SU-DHL-6 (cell line): ENCODE measurements at regions not wholly inside any gene's neighbourhood (a gene's known extent, or its start where the extent isn't known, plus 50 kb on each side); places are given as distances from the start of the nearest gene placed in this dataset.

ENCODE experiments used
- H2AFZ ChIP-seq: fragments of 200-600 bp; sonication (generic); 2 replicates; pipeline ENCODE4 v1.6.1; 2014; ENCODE audit warnings: low read depth, mild to moderate bottlenecking, moderate library complexity, mixed read lengths, antibody characterized with exemption, low read length; ENCODE audit not compliant: severe bottlenecking
- H3F3A ChIP-seq: fragments of 200-600 bp; shearing (Covaris generic); 2 replicates; pipeline ENCODE4 v1.6.0; 2016; ENCODE audit warnings: antibody characterized with exemption, mild to moderate bottlenecking; ENCODE audit not compliant: insufficient read depth
- H3K27ac ChIP-seq: fragments of 200-600 bp; sonication (generic); 2 replicates; pipeline ENCODE4 v1.5.1; 2016; ENCODE audit warnings: low read depth, mild to moderate bottlenecking, low read length, moderate library complexity, mixed read lengths
- H3K27me3 ChIP-seq: fragments of 200-600 bp; sonication (generic), shearing (Covaris generic); 2 replicates; pipeline ENCODE4 v1.6.0; 2014; ENCODE audit warnings: mild to moderate bottlenecking, low read length
- H3K36me3 ChIP-seq: fragments of 200-600 bp; sonication (generic); 2 replicates; pipeline ENCODE4 v1.6.1; 2014; ENCODE audit warnings: mild to moderate bottlenecking, low read length, mixed read lengths
- H3K4me2 ChIP-seq: fragments of 300-600, 200-600 bp; shearing (Covaris generic), sonication (generic); 2 replicates; pipeline ENCODE4 v1.6.0; 2014; ENCODE audit warnings: low read length, low read depth, mild to moderate bottlenecking; ENCODE audit not compliant: poor library complexity, severe bottlenecking
- H3K4me3 ChIP-seq: fragments of 200-600 bp; sonication (generic); 2 replicates; pipeline ENCODE4 v1.5.1; 2014; ENCODE audit warnings: antibody characterized with exemption, low read length, mild to moderate bottlenecking, mixed read lengths; ENCODE audit not compliant: insufficient read depth, poor library complexity, severe bottlenecking
- H3K79me2 ChIP-seq: fragments of 200-600 bp; sonication (generic); 2 replicates; pipeline ENCODE4 v1.6.1; 2014; ENCODE audit warnings: mild to moderate bottlenecking, low read length, moderate library complexity; ENCODE audit not compliant: insufficient read depth
- H3K9ac ChIP-seq: fragments of 200-600 bp; sonication (generic); 2 replicates; pipeline ENCODE4 v1.7.0; 2014; ENCODE audit warnings: mild to moderate bottlenecking, low read length
- H3K9me2 ChIP-seq: fragments of 200-600 bp; sonication (generic); replicated peaks from 2 replicates; pipeline ENCODE4 v1.6.1; 2014; ENCODE audit warnings: low read length; ENCODE audit not compliant: insufficient read depth
- H3K9me3 ChIP-seq: fragments of 200-600 bp; sonication (generic); 2 replicates; pipeline ENCODE4 v1.6.1; 2014; ENCODE audit warnings: low read length, mixed read lengths; ENCODE audit not compliant: insufficient read depth
- H4K20me1 ChIP-seq: fragments of 200-600 bp; sonication (generic); 2 replicates; pipeline ENCODE4 v1.6.1; 2014; ENCODE audit warnings: low read depth, mild to moderate bottlenecking, antibody characterized with exemption, low read length, moderate library complexity, mixed read lengths
- CTCF ChIP-seq: fragments of 200-600 bp; sonication (generic); IDR thresholded peaks from one replicate; pipeline ENCODE4 v1.5.1; 2017; ENCODE audit warnings: antibody characterized with exemption, mild to moderate bottlenecking, low read length, moderate library complexity; ENCODE audit not compliant: insufficient read depth, poor library complexity, severe bottlenecking
- EZH2phosphoT487 ChIP-seq: fragments of 200-600 bp; sonication (generic), shearing (Covaris generic); conservative IDR thresholded peaks from 2 replicates; pipeline ENCODE4 v1.6.1; 2018; ENCODE audit warnings: mild to moderate bottlenecking, antibody characterized with exemption, low read length, moderate library complexity, mixed read lengths

- H2AFZ ChIP-seq, result no peak overlapping the region
- no peak for TF ChIP-seq CTCF
- TF ChIP-seq EZH2phosphoT487, result no peak
- H3F3A ChIP-seq, result no peaks in the 10 kb centered on the region
- H3K4me3 ChIP-seq, result no peak overlapping the region
- no peak overlapping the region for H3K4me2 ChIP-seq
- no peak overlapping the region for H3K9ac ChIP-seq
- H3K9me3 ChIP-seq, result no peaks in the 10 kb centered on the region
- no peaks in the 10 kb centered on the region for H4K20me1 ChIP-seq
- no peaks in the 10 kb centered on the region for H3K9me2 ChIP-seq
- no peak overlapping the region for H3K27ac ChIP-seq
- H3K36me3 ChIP-seq, result no peaks in the 10 kb centered on the region
- no peaks in the 10 kb centered on the region for H3K79me2 ChIP-seq
- no peaks in the 10 kb centered on the region for H3K27me3 ChIP-seq
Observed at GRCh38 chr7:16344927-16345326, 76.4 kb downstream of the CRPPA start.

- Histone ChIP-seq H3K4me2 (no peak overlapping the region), H3K79me2 (no peaks in the 10 kb centered on the region), H3F3A (no peaks in the 10 kb centered on the region), H3K9ac (no peak overlapping the region), H4K20me1 (no peaks in the 10 kb centered on the region), H3K27ac (no peak overlapping the region), H2AFZ (no peak overlapping the region), H3K36me3 (no peaks in the 10 kb centered on the region), H3K27me3 (no peaks in the 10 kb centered on the region), H3K9me2 (no peaks in the 10 kb centered on the region), H3K9me3 (no peaks in the 10 kb centered on the region), H3K4me3 (no peak overlapping the region)
- TF ChIP-seq CTCF (no peak), EZH2phosphoT487 (no peak)
Observed at GRCh38 chr7:16343612-16344011, 77.7 kb downstream of the CRPPA start.

- Histone ChIP-seq H3K9ac (no peak overlapping the region), H3K27me3 (no peaks in the 10 kb centered on the region), H4K20me1 (no peaks in the 10 kb centered on the region), H3K9me3 (no peaks in the 10 kb centered on the region), H3K4me2 (no peak overlapping the region), H2AFZ (no peak overlapping the region), H3K27ac (no peak overlapping the region), H3K36me3 (no peaks in the 10 kb centered on the region), H3K79me2 (no peaks in the 10 kb centered on the region), H3K9me2 (no peaks in the 10 kb centered on the region), H3F3A (no peaks in the 10 kb centered on the region), H3K4me3 (no peak overlapping the region)
- TF ChIP-seq CTCF (no peak), EZH2phosphoT487 (no peak)
Observed at GRCh38 chr7:16338065-16338464, 83.3 kb downstream of the CRPPA start.

GRCh38 chr7:16326106-16326505, 95.2 kb downstream of the CRPPA start:
- no peaks in the 10 kb centered on the region for H3K79me2 ChIP-seq
- no peaks in the 10 kb centered on the region for H3K36me3 ChIP-seq
- no peak for TF ChIP-seq CTCF
- no peak for TF ChIP-seq EZH2phosphoT487
- H2AFZ ChIP-seq, result no peak overlapping the region
- H3K4me2 ChIP-seq, result no peak overlapping the region
- no peak overlapping the region for H3K27ac ChIP-seq
- no peak overlapping the region for H3K4me3 ChIP-seq
- no peaks in the 10 kb centered on the region for H4K20me1 ChIP-seq
- H3F3A ChIP-seq, result no peaks in the 10 kb centered on the region
- H3K9me2 ChIP-seq, result no peaks in the 10 kb centered on the region
- no peaks in the 10 kb centered on the region for H3K9me3 ChIP-seq
- no peak overlapping the region for H3K9ac ChIP-seq
- no peaks in the 10 kb centered on the region for H3K27me3 ChIP-seq
